ENCODE measurements at regions not wholly inside any gene's neighbourhood (a gene's known extent, or its start where the extent isn't known, plus 50 kb on each side); places are given as distances from the start of the nearest gene placed in this dataset.

GRCh38 chr13:42477596-42478190 is 96.3 kb upstream of the TNFSF11 start:
- no peak for TF ChIP-seq CTCF (optimal IDR thresholded peaks at IDR 0.05 in 1 of 3, IDR thresholded peaks at IDR 0.05 in 1 of 3, conservative IDR thresholded peaks at IDR 0.05 in 1 of 3; ENCODE audit: extremely low read depth in 1 of 3, insufficient read depth in 2 of 3, low read length in 3 of 3)
- no peak for TF ChIP-seq EZH2 (IDR thresholded peaks at IDR 0.05; ENCODE audit: low read length)

Measured in keratinocyte (primary cell).